Transverse colon (tissue), 3 donors: ENCODE measurements at regions not wholly inside any gene's neighbourhood (a gene's known extent, or its start where the extent isn't known, plus 50 kb on each side); places are given as distances from the start of the nearest gene placed in this dataset.

ENCODE experiments used
- CTCF ChIP-seq, 5 experiments: fragments of 200-600 bp in 3 of 5; fragments of 450-650 bp in 2 of 5; sonication (generic) in 3 of 5; IDR thresholded peaks; 1 replicate in 2 of 5; 2 replicates in 3 of 5; pipeline ENCODE4 v1.5.1; 2016 to 2017; ENCODE audit warnings: antibody characterized with exemption in 5 of 5, inconsistent platforms in 3 of 5, mild to moderate bottlenecking in 2 of 5, moderate library complexity in 1 of 5
- EP300 ChIP-seq: sonication (generic); formaldehyde crosslinking; IDR thresholded peaks from one replicate; pipeline ENCODE4 v1.6.1; 2017; ENCODE audit warnings: antibody characterized with exemption, low read depth
- POLR2A ChIP-seq: fragments of 450-650 bp; IDR thresholded peaks from one replicate; pipeline ENCODE4 v1.6.1; 2016; ENCODE audit warnings: antibody characterized with exemption, mild to moderate bottlenecking, moderate library complexity

DNA sequence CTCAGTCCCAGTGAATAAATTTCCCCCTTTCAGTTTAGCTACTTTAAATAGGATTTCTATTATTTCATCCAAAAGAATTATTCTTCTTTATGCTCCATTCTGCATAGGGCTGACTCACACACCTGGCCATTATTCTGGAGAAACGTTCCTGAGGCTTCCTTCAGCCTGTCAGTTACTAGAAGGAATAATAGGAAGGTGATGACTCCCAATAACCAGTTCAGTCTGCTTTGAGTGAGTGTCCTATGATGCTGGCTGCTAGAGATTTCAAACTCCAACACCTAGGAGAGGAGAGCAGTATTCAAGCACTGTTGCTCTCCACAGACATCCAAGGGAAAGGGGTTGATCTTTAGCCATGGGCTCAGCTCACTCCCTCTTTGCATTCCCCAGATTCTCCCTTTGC is 117.8 kb downstream of the KCTD12 start:
- TF ChIP-seq CTCF (IDR thresholded peaks at IDR 0.05) (no peak), POLR2A (no peak), EP300 (no peak)
